WTC11 (cell line): ENCODE measurements at regions not wholly inside any gene's neighbourhood (a gene's known extent, or its start where the extent isn't known, plus 50 kb on each side); places are given as distances from the start of the nearest gene placed in this dataset.

Experiments used
- ATF1 ChIP-seq: sonication (generic); formaldehyde crosslinking; IDR thresholded peaks from 2 replicates; pipeline ENCODE4 v1.8.1; 2023; ENCODE audit warnings: mild to moderate bottlenecking, moderate library complexity, missing genetic modification reagents
- ATF2 ChIP-seq: sonication (generic); formaldehyde crosslinking; IDR thresholded peaks from 2 replicates; pipeline ENCODE4 v1.8.1; 2022; ENCODE audit warnings: low read depth, missing genetic modification reagents, borderline replicate concordance
- ATF3 ChIP-seq: sonication (generic); formaldehyde crosslinking; conservative IDR thresholded peaks from 2 replicates; pipeline ENCODE4 v1.8.1; 2022; ENCODE audit warnings: mild to moderate bottlenecking, missing genetic modification reagents
- CREM ChIP-seq: sonication (generic); formaldehyde crosslinking; IDR thresholded peaks from 2 replicates; pipeline ENCODE4 v1.8.1; 2022; ENCODE audit warnings: mild to moderate bottlenecking, missing genetic modification reagents, moderate library complexity
- E2F5 ChIP-seq: sonication (generic); formaldehyde crosslinking; IDR thresholded peaks from 2 replicates; pipeline ENCODE4 v1.8.1; 2022; ENCODE audit warnings: mild to moderate bottlenecking, moderate library complexity, missing genetic modification reagents
- FOXJ3 ChIP-seq: sonication (generic); formaldehyde crosslinking; IDR thresholded peaks from 2 replicates; pipeline ENCODE4 v1.9.0; 2021; ENCODE audit warnings: missing genetic modification reagents, mild to moderate bottlenecking, borderline replicate concordance
- FOXP1 ChIP-seq: sonication (generic); formaldehyde crosslinking; IDR thresholded peaks from 2 replicates; pipeline ENCODE4 v1.8.0; 2022; ENCODE audit warnings: missing genetic modification reagents, mild to moderate bottlenecking, moderate library complexity, borderline replicate concordance
- TCF7 ChIP-seq: sonication (generic); formaldehyde crosslinking; IDR thresholded peaks from 2 replicates; pipeline ENCODE4 v1.8.0; 2022; ENCODE audit warnings: mild to moderate bottlenecking, low read depth, missing genetic modification reagents, moderate library complexity
- TEAD4 ChIP-seq: sonication (generic); formaldehyde crosslinking; IDR thresholded peaks from 2 replicates; pipeline ENCODE4 v1.8.0; 2022; ENCODE audit warnings: mild to moderate bottlenecking, missing genetic modification reagents
- USF2 ChIP-seq: sonication (generic); formaldehyde crosslinking; IDR thresholded peaks from 2 replicates; pipeline ENCODE4 v1.8.1; 2023; ENCODE audit warnings: mild to moderate bottlenecking, missing genetic modification reagents, moderate library complexity
- ZSCAN18 ChIP-seq: fragments of 250-450 bp; sonication (Bioruptor Pico); IDR thresholded peaks from 2 replicates; pipeline ENCODE4 v2.1.2; 2022; ENCODE audit warnings: mild to moderate bottlenecking, moderate library complexity
- TF ChIP-seq, protein P1 (sequence below): fragments of 200-600 bp; IDR thresholded peaks from 2 replicates; pipeline ENCODE4 v1.8.0; 2022; ENCODE audit warnings: antibody characterized with exemption

DNA sequence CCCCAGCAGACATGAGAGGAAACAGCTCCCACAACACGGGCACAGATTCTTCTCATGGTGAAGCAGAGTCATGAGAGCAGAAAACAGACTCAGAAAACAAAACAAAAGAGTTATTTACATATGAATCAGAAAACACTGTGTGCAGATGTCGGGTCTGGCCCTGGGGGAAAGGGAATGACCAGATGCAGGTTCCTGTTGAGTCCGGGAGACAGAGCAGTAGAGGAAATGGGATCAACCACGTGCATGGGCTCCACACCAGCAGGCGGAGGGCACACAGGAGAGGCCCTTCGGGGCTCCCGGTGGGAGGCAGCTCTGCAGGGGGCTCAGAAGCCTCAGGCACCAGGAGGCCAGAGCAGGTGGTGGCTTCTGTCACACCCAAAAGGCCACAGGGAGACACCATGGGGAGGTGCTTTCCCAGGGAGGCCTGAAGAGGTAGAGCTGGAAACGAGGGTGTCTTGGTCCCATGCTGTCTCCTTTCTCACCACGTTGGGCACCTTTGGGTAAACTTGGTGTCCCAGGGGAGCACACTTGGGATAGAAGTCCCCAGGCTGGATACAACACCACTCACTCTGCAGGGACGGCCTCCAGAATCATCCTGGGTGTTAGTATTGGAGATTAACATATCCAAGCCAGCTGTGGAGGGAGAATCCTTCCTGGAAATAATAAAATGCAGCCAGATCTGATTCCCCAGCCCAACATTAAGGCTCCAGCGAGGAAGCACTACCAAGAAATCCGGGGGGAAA is 764.7 kb downstream of the BRD1 start:
- TF ChIP-seq, protein P1, sequence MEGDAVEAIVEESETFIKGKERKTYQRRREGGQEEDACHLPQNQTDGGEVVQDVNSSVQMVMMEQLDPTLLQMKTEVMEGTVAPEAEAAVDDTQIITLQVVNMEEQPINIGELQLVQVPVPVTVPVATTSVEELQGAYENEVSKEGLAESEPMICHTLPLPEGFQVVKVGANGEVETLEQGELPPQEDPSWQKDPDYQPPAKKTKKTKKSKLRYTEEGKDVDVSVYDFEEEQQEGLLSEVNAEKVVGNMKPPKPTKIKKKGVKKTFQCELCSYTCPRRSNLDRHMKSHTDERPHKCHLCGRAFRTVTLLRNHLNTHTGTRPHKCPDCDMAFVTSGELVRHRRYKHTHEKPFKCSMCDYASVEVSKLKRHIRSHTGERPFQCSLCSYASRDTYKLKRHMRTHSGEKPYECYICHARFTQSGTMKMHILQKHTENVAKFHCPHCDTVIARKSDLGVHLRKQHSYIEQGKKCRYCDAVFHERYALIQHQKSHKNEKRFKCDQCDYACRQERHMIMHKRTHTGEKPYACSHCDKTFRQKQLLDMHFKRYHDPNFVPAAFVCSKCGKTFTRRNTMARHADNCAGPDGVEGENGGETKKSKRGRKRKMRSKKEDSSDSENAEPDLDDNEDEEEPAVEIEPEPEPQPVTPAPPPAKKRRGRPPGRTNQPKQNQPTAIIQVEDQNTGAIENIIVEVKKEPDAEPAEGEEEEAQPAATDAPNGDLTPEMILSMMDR, result no peak
- TF ChIP-seq USF2 (CRISPR knock-in tag), result no peak
- no peak for TF ChIP-seq ATF2 (CRISPR knock-in tag)
- no peak for TF ChIP-seq TCF7 (CRISPR knock-in tag)
- no peak for TF ChIP-seq ATF1 (CRISPR knock-in tag)
- no peak for TF ChIP-seq TEAD4 (CRISPR knock-in tag)
- TF ChIP-seq ATF3, result no peak
- TF ChIP-seq CREM (CRISPR knock-in tag), result no peak
- TF ChIP-seq E2F5 (CRISPR knock-in tag), result no peak
- no peak for TF ChIP-seq FOXP1 (CRISPR knock-in tag)
- no peak for TF ChIP-seq FOXJ3 (CRISPR knock-in tag)
- TF ChIP-seq ZSCAN18 (CRISPR knock-in tag), result no peak
